ENCODE measurements at regions not wholly inside any gene's neighbourhood (a gene's known extent, or its start where the extent isn't known, plus 50 kb on each side); places are given as distances from the start of the nearest gene placed in this dataset.

- TF ChIP-seq CTCF (conservative IDR thresholded peaks at IDR 0.05) (no peak), EZH2 (IDR thresholded peaks at IDR 0.05; ENCODE audit: low read depth) (no peak)
Measured at GRCh38 chr2:193505620-193506019, 1310.9 kb upstream of the TMEFF2 start.

All from PC-9 (cell line).